HCT116 (cell line): ENCODE measurements at regions not wholly inside any gene's neighbourhood (a gene's known extent, or its start where the extent isn't known, plus 50 kb on each side); places are given as distances from the start of the nearest gene placed in this dataset.

Experiments
- ATAC-seq: fragments of 200-7000 bp; cut with Tn5 transposase; 2 replicates; pipeline ENCODE4 v1.9.1; 2020; ENCODE audit warnings: mild to moderate bottlenecking, moderate library complexity
- BruUV-seq: library from RNA; stranded (reverse); fragments of 400-500 nt; replicated peaks from 2 replicates; lab custom pipeline; 2021; lab: Mats Ljungman, UMichigan
- CTCF ChIA-PET: fragments of 300-600 bp; sonication (Branson Sonifier 250); formaldehyde crosslinking; loops from one replicate; lab custom pipeline; 2021; ENCODE audit warnings: antibody characterized with exemption; lab: Charles Lee
- POLR2A ChIA-PET: fragments of 300-600, 350-600 bp; sonication (Branson Sonifier 250); formaldehyde crosslinking; loops from one replicate; lab custom pipeline; 2021; ENCODE audit warnings: antibody characterized with exemption; lab: Charles Lee
- RAD21 ChIA-PET, 2 experiments: fragments of 300-600 bp; sonication (Branson Sonifier 250); formaldehyde crosslinking; loops; one replicate each; lab custom pipeline; 2023; ENCODE audit warnings: low total read pairs in 2 of 2; ENCODE audit not compliant: uncharacterized antibody in 2 of 2, unreplicated experiment in 2 of 2, low non-redundant PET in 1 of 2; lab: Charles Lee
- DNase-seq: peaks from one replicate; pipeline ENCODE4 v3.0.0-alpha.2; 2010; ENCODE audit warnings: low read depth, low spot score
- H2AFZ ChIP-seq: fragments of 200-600 bp; shearing (Covaris generic), sonication (generic); 2 replicates; pipeline ENCODE4 v1.6.1; 2017; ENCODE audit warnings: low read depth, mixed run types, mixed read lengths, antibody characterized with exemption, low read length; ENCODE audit not compliant: poor library complexity, severe bottlenecking
- H3K27ac ChIP-seq: 2 replicates; pipeline ENCODE4 v1.5.1; 2012; ENCODE audit warnings: low read depth, low read length
- H3K27me3 ChIP-seq: fragments of 200-600 bp; sonication (generic); 2 replicates; pipeline ENCODE4 v1.6.1; 2016; ENCODE audit warnings: mixed run types, low read length, mixed read lengths; ENCODE audit not compliant: insufficient read depth
- H3K36me3 ChIP-seq, 2 experiments: fragments of 200-500 bp in 1 of 2; fragments of 200-600 bp in 1 of 2; sonication (Bioruptor generic) in 1 of 2; sonication (generic) in 1 of 2; 2 replicates each; pipeline versions ENCODE4 v1.5.1 to v1.6.1; 2014 to 2016; ENCODE audit warnings: low read length in 2 of 2, inconsistent platforms in 1 of 2, mixed read lengths in 1 of 2, mixed run types in 1 of 2; ENCODE audit not compliant: insufficient read depth in 2 of 2, control insufficient read depth in 1 of 2
- H3K4me1 ChIP-seq, 2 experiments: fragments of 200-600 bp in 1 of 2; sonication (generic) in 1 of 2; 2 replicates each; pipeline versions ENCODE4 v1.5.1 to v1.6.1; 2012 to 2017; ENCODE audit warnings: low read length in 2 of 2, inconsistent platforms in 1 of 2, mild to moderate bottlenecking in 1 of 2, mixed read lengths in 1 of 2, mixed run types in 1 of 2, moderate library complexity in 1 of 2; ENCODE audit not compliant: insufficient read depth in 2 of 2, control insufficient read depth in 1 of 2
- H3K4me2 ChIP-seq: fragments of 200-600 bp; sonication (generic); 2 replicates; pipeline ENCODE4 v1.6.1; 2017; ENCODE audit warnings: mixed run types, low read length, mixed read lengths
- H3K4me3 ChIP-seq, 2 experiments: fragments of 200-600 bp in 1 of 2; sonication (generic) in 1 of 2; replicated peaks in 1 of 2; 2 replicates each; pipeline ENCODE4 v1.5.1; 2011 to 2016; ENCODE audit warnings: low read length in 2 of 2, control low read depth in 1 of 2, low read depth in 1 of 2, mild to moderate bottlenecking in 1 of 2, mixed read lengths in 1 of 2, mixed run types in 1 of 2
- H3K79me2 ChIP-seq: fragments of 200-600 bp; sonication (generic); 2 replicates; pipeline ENCODE4 v1.6.1; 2017; ENCODE audit warnings: mild to moderate bottlenecking, mixed run types, low read length, moderate library complexity, mixed read lengths; ENCODE audit not compliant: insufficient read depth
- H3K9ac ChIP-seq: fragments of 200-600 bp; sonication (generic); 2 replicates; pipeline ENCODE4 v1.6.1; 2016; ENCODE audit warnings: low read length, mixed read lengths
- H3K9me2 ChIP-seq: fragments of 200-600 bp; sonication (generic), shearing (Covaris generic); 2 replicates; pipeline ENCODE4 v1.6.1; 2017; ENCODE audit warnings: mixed run types, mild to moderate bottlenecking, moderate library complexity; ENCODE audit not compliant: insufficient read depth
- H3K9me3 ChIP-seq, 2 experiments: fragments of 200-500 bp in 1 of 2; fragments of 200-600 bp in 1 of 2; sonication (Bioruptor generic) in 1 of 2; sonication (generic) in 1 of 2; 2 replicates each; pipeline ENCODE4 v1.6.1; 2014 to 2017; ENCODE audit warnings: low read length in 2 of 2, mixed read lengths in 2 of 2, inconsistent platforms in 1 of 2, low read depth in 1 of 2, mild to moderate bottlenecking in 1 of 2, mixed run types in 1 of 2, moderate library complexity in 1 of 2; ENCODE audit not compliant: control insufficient read depth in 1 of 2, insufficient read depth in 1 of 2
- H4K20me1 ChIP-seq: fragments of 200-600 bp; sonication (generic), shearing (Covaris generic); 2 replicates; pipeline ENCODE4 v1.6.1; 2017; ENCODE audit warnings: mixed run types, mild to moderate bottlenecking, moderate library complexity; ENCODE audit not compliant: insufficient read depth
- ATF3 ChIP-seq: IDR thresholded peaks from 2 replicates; pipeline ENCODE4 v1.6.1; 2012
- CBX3 ChIP-seq: IDR thresholded peaks from 2 replicates; pipeline ENCODE4 v1.6.1; 2012; ENCODE audit warnings: low read depth
- EGR1 ChIP-seq: IDR thresholded peaks from 2 replicates; pipeline ENCODE4 v1.6.1; 2012; ENCODE audit warnings: low read depth
- EZH2 ChIP-seq: fragments of 200-600 bp; sonication (generic); IDR thresholded peaks from 2 replicates; pipeline ENCODE4 v1.6.1; 2017; ENCODE audit warnings: antibody characterized with exemption, mixed run types
- FOSL1 ChIP-seq: IDR thresholded peaks from 2 replicates; pipeline ENCODE4 v1.6.1; 2012; ENCODE audit warnings: low read depth
- JUND ChIP-seq: IDR thresholded peaks from 2 replicates; pipeline ENCODE4 v1.6.1; 2012
- MAX ChIP-seq: IDR thresholded peaks from 2 replicates; pipeline ENCODE4 v1.6.1; 2012
- POLR2A ChIP-seq: IDR thresholded peaks from 2 replicates; pipeline ENCODE4 v1.7.0; 2011; ENCODE audit warnings: borderline replicate concordance; ENCODE audit not compliant: insufficient read depth, insufficient read length; ENCODE audit errors: extremely low read depth
- POLR2AphosphoS5 ChIP-seq: IDR thresholded peaks from 2 replicates; pipeline ENCODE4 v1.6.1; 2011; ENCODE audit warnings: mild to moderate bottlenecking, low read depth, low read length, moderate library complexity
- RAD21 ChIP-seq: IDR thresholded peaks from 2 replicates; pipeline ENCODE4 v1.6.1; 2012; ENCODE audit warnings: low read depth, mild to moderate bottlenecking
- REST ChIP-seq: IDR thresholded peaks from 2 replicates; pipeline ENCODE4 v1.6.1; 2012; ENCODE audit warnings: low read depth
- SIN3A ChIP-seq: IDR thresholded peaks from 2 replicates; pipeline ENCODE4 v1.6.1; 2012; ENCODE audit warnings: low read depth
- SP1 ChIP-seq: IDR thresholded peaks from 2 replicates; pipeline ENCODE4 v1.6.1; 2012; ENCODE audit warnings: low read depth
- SRF ChIP-seq: IDR thresholded peaks from 2 replicates; pipeline ENCODE4 v1.6.1; 2012; ENCODE audit warnings: low read depth
- TCF7L2 ChIP-seq: IDR thresholded peaks from 2 replicates; pipeline ENCODE4 v1.7.0; 2011; ENCODE audit warnings: borderline replicate concordance, inconsistent platforms; ENCODE audit not compliant: insufficient read depth, insufficient read length; ENCODE audit errors: extremely low read depth
- YY1 ChIP-seq: IDR thresholded peaks from 2 replicates; pipeline ENCODE4 v1.6.1; 2011; ENCODE audit warnings: low read length, low read depth, moderate library complexity, mild to moderate bottlenecking; ENCODE audit not compliant: insufficient replicate concordance; ENCODE audit errors: extremely low read depth
- ZFX ChIP-seq: fragments of 450-650 bp; IDR thresholded peaks from 2 replicates; pipeline ENCODE4 v1.6.1; 2017
- ZNF274 ChIP-seq: fragments of 200-500 bp; sonication (Bioruptor generic); IDR thresholded peaks from 2 replicates; pipeline ENCODE4 v1.6.1; 2014; ENCODE audit warnings: mild to moderate bottlenecking, low read depth, low read length, inconsistent platforms
- intact Hi-C: fragments of 100-400 bp; cut with micrococcal nuclease; formaldehyde crosslinking; loops from 2 replicates; pipeline ENCODE4 v1.10.0; 2022

GRCh38 chr1:39131940-39132339, 72.6 kb upstream of the MACF1 start:
- BruUV-seq: no TSS peak
- CTCF ChIA-PET: interaction anchor here (1.2 to 2.8 kb wide), 6 partner anchors 10 to 407 kb away, joined by 3 to 13 read pairs (median 6); no protein-coding TSS in a partner anchor
- H3K9me2 ChIP-seq: no peaks in the 10 kb centered on the region
- H2AFZ ChIP-seq: no peak overlapping the region
- H3K4me2 ChIP-seq: peak overlapping the region; percentile 45
- no peak overlapping the region for H3K4me3 ChIP-seq
- H3K36me3 ChIP-seq: no peaks in the 10 kb centered on the region
- intact Hi-C loops: loop anchor here (5.0 kb wide), 1 partner anchor 50 kb away; no protein-coding TSS in a partner anchor
- TF ChIP-seq MAX (no peak), POLR2A (no peak), SIN3A (no peak), RAD21 (no peak), ZNF274 (no peak), SRF (no peak), FOSL1 (no peak), EGR1 (no peak), TCF7L2 (no peak), CBX3 (no peak), JUND (no peak), REST (no peak), EZH2 (no peak), SP1 (no peak), YY1 (no peak), ZFX (no peak), ATF3 (no peak), POLR2AphosphoS5 (no peak)
- no peaks in the 10 kb centered on the region for H3K9me3 ChIP-seq
- DNase-seq: no peak
- H3K79me2 ChIP-seq: peaks cover 22% of the 10 kb centered on the region
- RAD21 ChIA-PET: no interaction called here
- ATAC-seq: no peak
- no peaks in the 10 kb centered on the region for H3K27me3 ChIP-seq
- H4K20me1 ChIP-seq: no peaks in the 10 kb centered on the region
- peaks cover 51 to 56% of the 10 kb centered on the region in 2 experiments for H3K4me1 ChIP-seq
- H3K9ac ChIP-seq: no peak overlapping the region
- POLR2A ChIA-PET: interaction anchor here (1.7 to 1.8 kb wide), 2 partner anchors 10 to 60 kb away, joined by 5 to 6 read pairs; no protein-coding TSS in a partner anchor
- H3K27ac ChIP-seq: no peak overlapping the region
